ENCODE measurements at regions not wholly inside any gene's neighbourhood (a gene's known extent, or its start where the extent isn't known, plus 50 kb on each side); places are given as distances from the start of the nearest gene placed in this dataset.

GRCh38 chr6:21902628-21903169 is 309.1 kb downstream of the SOX4 start:
- FAIRE-seq (no peak), ATAC-seq (no peak), DNase-seq (ENCODE audit: low read depth in 1 of 2, low spot score in 1 of 2) (no peak)
- TF ChIP-seq ZFP36 (IDR thresholded peaks at IDR 0.05; ENCODE audit: borderline replicate concordance, partially characterized antibody) (no peak), NR3C1 (IDR thresholded peaks at IDR 0.05) (no peak), EP300 (IDR thresholded peaks at IDR 0.05) (no peak), EHMT2 (IDR thresholded peaks at IDR 0.05; ENCODE audit: low read depth) (no peak), ELK1 (IDR thresholded peaks at IDR 0.05; ENCODE audit: low read depth, low read length) (no peak), USF2 (IDR thresholded peaks at IDR 0.05) (no peak), RAD21 (conservative IDR thresholded peaks at IDR 0.05 in 1 of 2, IDR thresholded peaks at IDR 0.05 in 1 of 2) (no peak), HEYL (CRISPR knock-in tag; IDR thresholded peaks at IDR 0.05) (no peak), KDM5A (IDR thresholded peaks at IDR 0.05) (no peak), HES2 (IDR thresholded peaks at IDR 0.05) (no peak), MAZ (IDR thresholded peaks at IDR 0.05; ENCODE audit: borderline replicate concordance, low read depth, low read length) (no peak), ZC3H11A (IDR thresholded peaks at IDR 0.05) (no peak), FOSL2 (IDR thresholded peaks at IDR 0.05) (no peak), FOSL2 (CRISPR knock-in tag; IDR thresholded peaks at IDR 0.05) (no peak), GATA3 (IDR thresholded peaks at IDR 0.05; ENCODE audit: borderline replicate concordance) (no peak), CBX8 (IDR thresholded peaks at IDR 0.05) (no peak), ATOH8 (CRISPR knock-in tag; IDR thresholded peaks at IDR 0.05; ENCODE audit: low read depth) (no peak), PBX3 (IDR thresholded peaks at IDR 0.05) (no peak), RFX5 (IDR thresholded peaks at IDR 0.05) (no peak), FOXS1 (CRISPR knock-in tag; IDR thresholded peaks at IDR 0.05) (no peak), CTCF (IDR thresholded peaks at IDR 0.05) (no peak)
- 87% methylated on average over 7 of the region's 7 CpGs for WGBS (ENCODE audit: missing lambda C conversion rate)
- ChIA-PET POLR2A (no interaction called here), CTCF (no interaction called here)
- H3K4me3 ChIP-seq, result no peak overlapping the region
- no peak overlapping the region for H3K4me2 ChIP-seq
- H3K9me3 ChIP-seq, result no peaks in the 10 kb centered on the region
- H3K27ac ChIP-seq, result peak overlapping the region in 1 of 2 experiments; percentile 55; a peak in 2 of 6 replicates
- peaks cover 26% of the 10 kb centered on the region for H3K4me1 ChIP-seq

GRCh38 chr6:21905531-21905930 is 312.0 kb downstream of the SOX4 start:
- ChIA-PET CTCF (interaction anchor here (1.5 kb wide), 1 partner anchor 172 kb away, joined by 4 read pairs; no protein-coding TSS in a partner anchor), POLR2A (no interaction called here)
- H3K4me3 ChIP-seq, result no peak overlapping the region
- H3K27ac ChIP-seq, result no peak overlapping the region
- no peaks in the 10 kb centered on the region for H3K9me3 ChIP-seq
- no peak overlapping the region for H3K4me2 ChIP-seq
- peaks cover 18% of the 10 kb centered on the region; the same call in 2 of the 3 replicates for H3K4me1 ChIP-seq
- ATAC-seq (no peak), FAIRE-seq (no peak), DNase-seq (ENCODE audit: low read depth in 1 of 2, low spot score in 1 of 2) (no peak)
- 58% methylated on average over 2 of the region's 2 CpGs for WGBS (ENCODE audit: missing lambda C conversion rate)
- no peak for TF ChIP-seq ZNF302 (CRISPR knock-in tag; IDR thresholded peaks at IDR 0.05)
- no peak for TF ChIP-seq RARB (CRISPR knock-in tag; IDR thresholded peaks at IDR 0.05)
- no peak for TF ChIP-seq HOXB5 (CRISPR knock-in tag; IDR thresholded peaks at IDR 0.05)
- TF ChIP-seq EP300 (IDR thresholded peaks at IDR 0.05), result no peak
- no peak for TF ChIP-seq JUN (IDR thresholded peaks at IDR 0.05)
- no peak for TF ChIP-seq CHD4 (IDR thresholded peaks at IDR 0.05; ENCODE audit: borderline replicate concordance)
- TF ChIP-seq MYC (IDR thresholded peaks at IDR 0.05; ENCODE audit: borderline replicate concordance, low read length), result no peak
- TF ChIP-seq TP53 (CRISPR knock-in tag; IDR thresholded peaks at IDR 0.05), result no peak
- no peak for TF ChIP-seq HDAC2 (IDR thresholded peaks at IDR 0.05)
- no peak for TF ChIP-seq CTCF (IDR thresholded peaks at IDR 0.05)
- no peak for TF ChIP-seq BCL3 (IDR thresholded peaks at IDR 0.05)

All from A549 (cell line).